ENCODE measurements at regions not wholly inside any gene's neighbourhood (a gene's known extent, or its start where the extent isn't known, plus 50 kb on each side); places are given as distances from the start of the nearest gene placed in this dataset.
A peak's percentile ranks its signal among the peaks of the same experiment; 100 is the strongest.

DNA sequence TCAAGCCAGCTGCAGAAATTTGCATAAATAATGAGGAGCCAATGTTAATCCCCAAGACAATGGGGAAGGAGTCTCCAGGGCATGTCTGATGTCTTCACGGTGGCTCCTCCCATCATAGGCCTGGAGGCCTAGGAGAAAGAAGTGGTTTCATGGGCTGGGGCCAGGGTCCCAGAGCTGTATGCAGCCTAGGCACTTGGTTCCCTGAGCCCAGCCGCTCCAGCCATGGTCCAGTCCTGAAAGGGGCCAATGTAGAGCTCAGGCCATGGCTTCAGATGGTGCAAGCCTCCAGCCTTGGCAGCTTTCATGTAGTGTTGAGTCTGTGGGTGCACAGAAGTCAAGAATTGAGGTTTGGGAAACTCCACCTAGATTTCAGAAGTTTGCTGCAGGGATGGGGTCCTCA lies 628.2 kb upstream of the GRIA3 start:
- H3K4me3 ChIP-seq (ENCODE audit: low read length): no peak overlapping the region
- no peak for DNase-seq (ENCODE audit: low read depth)
- TF ChIP-seq, protein P1, sequence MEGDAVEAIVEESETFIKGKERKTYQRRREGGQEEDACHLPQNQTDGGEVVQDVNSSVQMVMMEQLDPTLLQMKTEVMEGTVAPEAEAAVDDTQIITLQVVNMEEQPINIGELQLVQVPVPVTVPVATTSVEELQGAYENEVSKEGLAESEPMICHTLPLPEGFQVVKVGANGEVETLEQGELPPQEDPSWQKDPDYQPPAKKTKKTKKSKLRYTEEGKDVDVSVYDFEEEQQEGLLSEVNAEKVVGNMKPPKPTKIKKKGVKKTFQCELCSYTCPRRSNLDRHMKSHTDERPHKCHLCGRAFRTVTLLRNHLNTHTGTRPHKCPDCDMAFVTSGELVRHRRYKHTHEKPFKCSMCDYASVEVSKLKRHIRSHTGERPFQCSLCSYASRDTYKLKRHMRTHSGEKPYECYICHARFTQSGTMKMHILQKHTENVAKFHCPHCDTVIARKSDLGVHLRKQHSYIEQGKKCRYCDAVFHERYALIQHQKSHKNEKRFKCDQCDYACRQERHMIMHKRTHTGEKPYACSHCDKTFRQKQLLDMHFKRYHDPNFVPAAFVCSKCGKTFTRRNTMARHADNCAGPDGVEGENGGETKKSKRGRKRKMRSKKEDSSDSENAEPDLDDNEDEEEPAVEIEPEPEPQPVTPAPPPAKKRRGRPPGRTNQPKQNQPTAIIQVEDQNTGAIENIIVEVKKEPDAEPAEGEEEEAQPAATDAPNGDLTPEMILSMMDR (IDR thresholded peaks at IDR 0.05; ENCODE audit: insufficient read depth, low read depth, low read length, missing control alignments): no peak

DNA sequence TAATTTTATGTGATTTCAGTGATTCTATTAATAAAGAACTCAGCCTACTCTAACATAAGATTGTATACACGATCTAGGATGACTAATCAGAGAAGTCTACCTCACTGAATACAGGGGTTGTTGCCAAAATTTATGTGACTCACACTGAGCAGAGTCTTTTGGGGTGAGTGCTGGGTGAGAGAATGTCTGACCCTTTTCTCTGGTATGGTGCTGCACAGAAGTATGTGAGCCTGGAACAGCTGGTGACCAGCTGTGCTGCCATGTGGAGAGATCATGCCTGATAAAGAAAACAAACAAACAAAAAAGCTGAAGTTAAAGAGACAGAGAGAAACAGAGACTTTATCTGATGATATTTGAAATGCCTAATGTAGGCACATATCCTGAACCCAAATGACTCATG lies 618.1 kb upstream of the GRIA3 start:
- TF ChIP-seq, protein P1 (IDR thresholded peaks at IDR 0.05; ENCODE audit: insufficient read depth, low read depth, low read length, missing control alignments): no peak
- peak; percentile 91 for DNase-seq (ENCODE audit: low read depth)
- H3K4me3 ChIP-seq (ENCODE audit: low read length): no peak overlapping the region

DNA sequence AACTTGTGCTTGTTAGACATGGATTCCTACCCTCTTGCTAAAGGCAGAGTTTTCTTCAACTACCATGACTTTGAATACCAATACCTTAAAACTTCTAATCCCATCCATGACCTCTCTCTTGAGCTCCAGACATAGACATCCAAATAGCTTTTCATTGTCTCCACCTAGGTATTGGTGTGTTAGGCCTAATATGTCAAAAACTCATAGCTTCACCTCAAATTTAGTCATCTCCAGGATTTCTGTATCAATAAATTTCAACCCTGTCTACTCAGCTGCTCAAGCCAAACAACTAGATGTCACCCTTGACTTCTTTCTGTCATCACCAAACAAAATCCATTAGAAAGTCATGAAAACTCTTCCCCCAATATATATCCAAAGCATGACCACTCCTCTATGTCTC lies 617.7 kb upstream of the GRIA3 start:
- H3K4me3 ChIP-seq (ENCODE audit: low read length): no peak overlapping the region
- DNase-seq (ENCODE audit: low read depth): no peak
- TF ChIP-seq, protein P1 (IDR thresholded peaks at IDR 0.05; ENCODE audit: insufficient read depth, low read depth, low read length, missing control alignments): no peak

DNA sequence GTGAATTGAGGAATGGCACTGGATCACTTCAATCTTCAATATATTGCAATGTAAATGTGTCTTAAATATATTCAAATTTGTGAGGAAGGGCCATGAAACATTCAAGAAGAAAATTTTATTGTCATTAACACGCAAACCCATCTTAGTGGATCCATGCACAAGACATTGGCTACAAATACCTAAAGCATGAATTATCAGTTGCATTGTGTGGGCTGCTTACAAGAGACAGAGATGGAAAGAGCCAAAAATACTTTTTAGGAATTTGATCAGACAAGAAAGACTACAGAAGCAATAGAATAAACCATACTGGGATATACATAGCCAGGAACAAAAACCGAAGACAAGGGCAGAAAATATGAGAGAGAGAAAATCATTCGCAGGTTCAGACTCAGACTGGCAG lies 616.2 kb upstream of the GRIA3 start:
- DNase-seq (ENCODE audit: low read depth): no peak
- TF ChIP-seq, protein P1 (IDR thresholded peaks at IDR 0.05; ENCODE audit: insufficient read depth, low read depth, low read length, missing control alignments): no peak
- no peak overlapping the region for H3K4me3 ChIP-seq (ENCODE audit: low read length)

DNA sequence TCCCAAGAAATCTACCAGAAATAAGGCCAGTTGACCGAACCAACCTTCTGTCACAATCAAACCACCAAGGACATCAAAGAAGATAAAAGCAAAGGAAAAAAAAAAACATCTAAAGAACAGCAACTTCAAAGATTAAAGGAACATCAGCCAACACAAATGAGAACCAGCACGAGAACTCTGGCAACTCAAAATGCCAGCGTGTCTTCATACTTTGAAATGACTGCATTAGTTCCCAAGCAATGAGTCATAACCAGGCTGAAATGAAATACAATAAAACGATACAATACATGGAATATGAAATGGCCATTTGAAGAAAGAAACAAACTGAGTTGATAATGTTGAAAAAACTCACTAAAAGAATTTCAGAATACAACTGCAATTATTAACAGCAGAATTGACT lies 611.6 kb upstream of the GRIA3 start:
- peak; percentile 43 for DNase-seq (ENCODE audit: low read depth)

DNA sequence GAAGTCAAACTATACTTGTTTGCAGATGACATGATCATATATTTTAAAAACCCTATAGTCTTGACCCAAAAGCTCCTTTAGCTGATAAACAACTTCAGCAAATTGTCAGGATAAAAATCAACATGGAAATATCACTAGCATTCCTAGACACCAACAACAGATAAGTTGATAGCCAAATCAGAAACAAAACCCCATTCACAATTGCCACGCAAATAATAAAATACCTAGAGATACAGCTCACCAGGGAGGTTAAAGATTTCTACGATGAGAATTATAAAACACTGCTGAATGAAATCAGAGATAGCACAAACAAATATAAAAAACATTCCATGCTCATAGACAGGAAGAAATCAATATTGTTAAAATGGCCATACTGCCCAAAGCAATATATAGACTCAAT lies 605.0 kb upstream of the GRIA3 start:
- no peak overlapping the region for H3K4me3 ChIP-seq (ENCODE audit: low read length)
- TF ChIP-seq, protein P1 (IDR thresholded peaks at IDR 0.05; ENCODE audit: insufficient read depth, low read depth, low read length, missing control alignments): no peak
- DNase-seq (ENCODE audit: low read depth): no peak

More for the DNA sequence above, 611.6 kb upstream of the GRIA3 start:
- no peak overlapping the region for H3K4me3 ChIP-seq (ENCODE audit: low read length)
- TF ChIP-seq, protein P1 (IDR thresholded peaks at IDR 0.05; ENCODE audit: insufficient read depth, low read depth, low read length, missing control alignments): no peak

DNA sequence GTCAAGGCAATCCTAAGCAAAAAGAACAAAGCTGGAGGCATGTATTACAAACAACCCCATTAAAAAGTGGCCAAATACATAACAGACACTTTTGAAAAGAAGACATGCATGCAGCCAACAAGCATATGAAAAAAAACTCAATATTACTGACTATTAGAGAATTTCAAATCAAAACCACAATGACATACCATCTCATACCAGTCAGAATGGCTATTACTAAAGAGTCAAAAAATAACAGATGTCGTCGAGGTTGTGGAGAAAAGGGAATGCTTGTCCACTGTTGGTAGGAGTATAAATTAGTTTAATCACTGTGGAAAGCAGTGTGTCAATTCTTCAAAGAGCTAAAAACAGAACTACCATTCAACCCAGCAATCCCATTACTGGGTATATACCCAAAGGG lies 604.6 kb upstream of the GRIA3 start:
- TF ChIP-seq, protein P1 (IDR thresholded peaks at IDR 0.05; ENCODE audit: insufficient read depth, low read depth, low read length, missing control alignments): no peak
- no peak overlapping the region for H3K4me3 ChIP-seq (ENCODE audit: low read length)
- DNase-seq (ENCODE audit: low read depth): peak; percentile 3
